ENCODE measurements at regions not wholly inside any gene's neighbourhood (a gene's known extent, or its start where the extent isn't known, plus 50 kb on each side); places are given as distances from the start of the nearest gene placed in this dataset.

- TF ChIP-seq POLR2AphosphoS5 (IDR thresholded peaks at IDR 0.05; ENCODE audit: low read depth, low read length) (no peak), FOXP2 (optimal IDR thresholded peaks at IDR 0.05; ENCODE audit: borderline replicate concordance, extremely low read depth, extremely low read length, insufficient read depth) (no peak), SIN3A (IDR thresholded peaks at IDR 0.05; ENCODE audit: borderline replicate concordance, insufficient read depth, low read length) (no peak), REST (IDR thresholded peaks at IDR 0.05; ENCODE audit: insufficient read depth in 1 of 2, low read depth in 2 of 2, low read length in 2 of 2) (no peak), TAF1 (IDR thresholded peaks at IDR 0.05; ENCODE audit: borderline replicate concordance, insufficient read depth, low read length) (no peak)
These were observed 166.3 kb upstream of the NR5A2 start for GRCh38 chr1:199861020-199861795.

GRCh38 chr1:199862047-199862446, 165.5 kb upstream of the NR5A2 start:
- no peak for TF ChIP-seq TAF1 (IDR thresholded peaks at IDR 0.05; ENCODE audit: borderline replicate concordance, insufficient read depth, low read length)
- no peak for TF ChIP-seq SIN3A (IDR thresholded peaks at IDR 0.05; ENCODE audit: borderline replicate concordance, insufficient read depth, low read length)
- no peak for TF ChIP-seq FOXP2 (optimal IDR thresholded peaks at IDR 0.05; ENCODE audit: borderline replicate concordance, extremely low read depth, extremely low read length, insufficient read depth)
- no peak for TF ChIP-seq REST (IDR thresholded peaks at IDR 0.05; ENCODE audit: insufficient read depth in 1 of 2, low read depth in 2 of 2, low read length in 2 of 2)
- no peak for TF ChIP-seq POLR2AphosphoS5 (IDR thresholded peaks at IDR 0.05; ENCODE audit: low read depth, low read length)

- TF ChIP-seq SIN3A (IDR thresholded peaks at IDR 0.05; ENCODE audit: borderline replicate concordance, insufficient read depth, low read length) (no peak), TAF1 (IDR thresholded peaks at IDR 0.05; ENCODE audit: borderline replicate concordance, insufficient read depth, low read length) (no peak)
These were observed 161.3 kb upstream of the NR5A2 start for GRCh38 chr1:199866210-199866617.

GRCh38 chr1:199867601-199868000, 159.9 kb upstream of the NR5A2 start:
- no peak for TF ChIP-seq FOXP2 (optimal IDR thresholded peaks at IDR 0.05; ENCODE audit: borderline replicate concordance, extremely low read depth, extremely low read length, insufficient read depth)
- no peak for TF ChIP-seq TAF1 (IDR thresholded peaks at IDR 0.05; ENCODE audit: borderline replicate concordance, insufficient read depth, low read length)
- TF ChIP-seq POLR2AphosphoS5 (IDR thresholded peaks at IDR 0.05; ENCODE audit: low read depth, low read length), result no peak
- TF ChIP-seq REST (IDR thresholded peaks at IDR 0.05; ENCODE audit: insufficient read depth in 1 of 2, low read depth in 2 of 2, low read length in 2 of 2), result no peak
- no peak for TF ChIP-seq SIN3A (IDR thresholded peaks at IDR 0.05; ENCODE audit: borderline replicate concordance, insufficient read depth, low read length)

- no peak for TF ChIP-seq FOXP2 (optimal IDR thresholded peaks at IDR 0.05; ENCODE audit: borderline replicate concordance, extremely low read depth, extremely low read length, insufficient read depth)
- no peak for TF ChIP-seq REST (IDR thresholded peaks at IDR 0.05; ENCODE audit: insufficient read depth in 1 of 2, low read depth in 2 of 2, low read length in 2 of 2)
- no peak for TF ChIP-seq SIN3A (IDR thresholded peaks at IDR 0.05; ENCODE audit: borderline replicate concordance, insufficient read depth, low read length)
- TF ChIP-seq TAF1 (IDR thresholded peaks at IDR 0.05; ENCODE audit: borderline replicate concordance, insufficient read depth, low read length), result no peak
- no peak for TF ChIP-seq POLR2AphosphoS5 (IDR thresholded peaks at IDR 0.05; ENCODE audit: low read depth, low read length)
These were observed 158.7 kb upstream of the NR5A2 start for GRCh38 chr1:199868777-199869176.

All from PFSK-1 (cell line).